ENCODE measurements at regions not wholly inside any gene's neighbourhood (a gene's known extent, or its start where the extent isn't known, plus 50 kb on each side); places are given as distances from the start of the nearest gene placed in this dataset.

GRCh38 chr5:165940541-165940940 is 2350.9 kb upstream of the WWC1 start:
- TF ChIP-seq CTCF (IDR thresholded peaks at IDR 0.05; ENCODE audit: low read depth, low read length) (no peak), MAX (IDR thresholded peaks at IDR 0.05; ENCODE audit: low read depth, low read length) (no peak)

All from NB4 (cell line).